SK-N-SH (cell line): ENCODE measurements at regions not wholly inside any gene's neighbourhood (a gene's known extent, or its start where the extent isn't known, plus 50 kb on each side); places are given as distances from the start of the nearest gene placed in this dataset.

Experiments
- CTCF ChIA-PET: fragments of 300-600, 350-600 bp; formaldehyde crosslinking; extraction: SDS; loops from one replicate; lab custom pipeline; 2021; lab: Yijun Ruan, JAX
- POLR2A ChIA-PET: fragments of 350-600 bp; sonication (Branson Sonifier 250); formaldehyde crosslinking; extraction: SDS; loops from one replicate; lab custom pipeline; 2020; ENCODE audit warnings: antibody characterized with exemption, inconsistent platforms; lab: Yijun Ruan, JAX
- DNase-seq: peaks from one replicate; pipeline ENCODE4 v3.0.0; 2012
- H2AFZ ChIP-seq: fragments of 200-600 bp; sonication (generic); 2 replicates; pipeline ENCODE4 v1.8.1; 2016; ENCODE audit warnings: antibody characterized with exemption, mild to moderate bottlenecking, low read depth
- H3F3A ChIP-seq: fragments of 200-600 bp; sonication (generic); replicated peaks from 2 replicates; pipeline ENCODE3; 2016; ENCODE audit warnings: antibody characterized with exemption, mild to moderate bottlenecking; ENCODE audit not compliant: insufficient read depth
- H3K27ac ChIP-seq, 2 experiments: fragments of 200-500 bp in 1 of 2; fragments of 200-600 bp in 1 of 2; sonication (Bioruptor generic) in 1 of 2; sonication (generic), shearing (Covaris generic) in 1 of 2; 2 replicates each; pipeline versions ENCODE4 v1.5.1 to v1.6.1; 2014 to 2016; ENCODE audit warnings: low read depth in 2 of 2, inconsistent platforms in 1 of 2, low read length in 1 of 2, mild to moderate bottlenecking in 1 of 2, mixed read lengths in 1 of 2
- H3K27me3 ChIP-seq: fragments of 200-600 bp; sonication (generic), shearing (Covaris generic); 2 replicates; pipeline ENCODE4 v1.6.1; 2016; ENCODE audit warnings: mixed run types; ENCODE audit not compliant: insufficient read depth
- H3K36me3 ChIP-seq, 2 experiments: fragments of 200-500 bp in 1 of 2; fragments of 200-600 bp in 1 of 2; sonication (Bioruptor generic) in 1 of 2; sonication (generic) in 1 of 2; replicated peaks in 1 of 2; 2 replicates each; pipeline versions ENCODE3 to v1.5.1; 2014 to 2016; ENCODE audit warnings: low read length in 1 of 2, mild to moderate bottlenecking in 1 of 2; ENCODE audit not compliant: insufficient read depth in 2 of 2, control insufficient read depth in 1 of 2
- H3K4me1 ChIP-seq, 2 experiments: fragments of 200-500 bp in 1 of 2; fragments of 200-600 bp in 1 of 2; sonication (Bioruptor generic) in 1 of 2; sonication (generic), shearing (Covaris generic) in 1 of 2; 2 replicates each; pipeline versions ENCODE4 v1.5.1 to v1.6.1; 2014 to 2016; ENCODE audit warnings: low read depth in 1 of 2, low read length in 1 of 2, mixed run types in 1 of 2; ENCODE audit not compliant: insufficient read depth in 2 of 2, control insufficient read depth in 1 of 2
- H3K4me2 ChIP-seq: fragments of 200-600 bp; sonication (generic), shearing (Covaris generic); 2 replicates; pipeline ENCODE4 v1.6.1; 2017; ENCODE audit warnings: mixed run types
- H3K4me3 ChIP-seq, 2 experiments: fragments of 200-500 bp in 1 of 2; fragments of 200-600 bp in 1 of 2; sonication (Bioruptor generic) in 1 of 2; sonication (generic), shearing (Covaris generic) in 1 of 2; 2 replicates each; pipeline versions ENCODE4 v1.5.1 to v1.8.1; 2014 to 2016; ENCODE audit warnings: low read depth in 2 of 2, inconsistent platforms in 1 of 2, low read length in 1 of 2, mild to moderate bottlenecking in 1 of 2, mixed read lengths in 1 of 2, moderate library complexity in 1 of 2
- H3K79me2 ChIP-seq: fragments of 200-600 bp; sonication (generic); 2 replicates; pipeline ENCODE4 v1.8.1; 2017; ENCODE audit warnings: mild to moderate bottlenecking; ENCODE audit not compliant: insufficient read depth
- H3K9ac ChIP-seq: fragments of 200-600 bp; sonication (generic); 2 replicates; pipeline ENCODE4 v1.6.1; 2017; ENCODE audit warnings: mixed run types
- H3K9me2 ChIP-seq: fragments of 200-600 bp; sonication (generic); 2 replicates; pipeline ENCODE4 v1.6.1; 2017; ENCODE audit warnings: mixed run types
- H3K9me3 ChIP-seq: fragments of 200-600 bp; sonication (generic); 2 replicates; pipeline ENCODE4 v1.6.1; 2017; ENCODE audit warnings: mixed run types, mild to moderate bottlenecking, moderate library complexity
- H4K20me1 ChIP-seq: fragments of 200-600 bp; sonication (generic); 2 replicates; pipeline ENCODE4 v1.6.1; 2017; ENCODE audit warnings: mild to moderate bottlenecking, mixed run types; ENCODE audit not compliant: insufficient read depth
- CTCF ChIP-seq: fragments of 200-600 bp; sonication (generic); IDR thresholded peaks from 2 replicates; pipeline ENCODE4 v1.6.1; 2017; ENCODE audit warnings: antibody characterized with exemption, mild to moderate bottlenecking, moderate library complexity
- FOXJ3 ChIP-seq: sonication (generic); formaldehyde crosslinking; IDR thresholded peaks from 2 replicates; pipeline ENCODE4 v1.5.1; 2020; ENCODE audit warnings: mild to moderate bottlenecking, missing genetic modification reagents
- IRF3 ChIP-seq: fragments of 150-350 bp; IDR thresholded peaks from 2 replicates; pipeline ENCODE4 v1.6.1; 2016; ENCODE audit warnings: mild to moderate bottlenecking, low read depth, low read length
- JUND ChIP-seq: IDR thresholded peaks from 2 replicates; pipeline ENCODE4 v1.4.0; 2012
- MEF2A ChIP-seq: IDR thresholded peaks from 2 replicates; pipeline ENCODE4 v1.4.0; 2012; ENCODE audit warnings: low read depth, borderline replicate concordance
- POLR2AphosphoS5 ChIP-seq: IDR thresholded peaks from 2 replicates; pipeline ENCODE4 v1.6.1; 2012; ENCODE audit warnings: low read depth, low read length
- REST ChIP-seq: IDR thresholded peaks from 2 replicates; pipeline ENCODE4 v1.6.1; 2012; ENCODE audit warnings: mild to moderate bottlenecking, low read depth, low read length, moderate library complexity
- RXRA ChIP-seq: IDR thresholded peaks from 2 replicates; pipeline ENCODE4 v1.4.0; 2012; ENCODE audit warnings: low read depth, mild to moderate bottlenecking, borderline replicate concordance
- TCF12 ChIP-seq: IDR thresholded peaks from 2 replicates; pipeline ENCODE4 v1.4.0; 2012
- TEAD4 ChIP-seq: IDR thresholded peaks from 2 replicates; pipeline ENCODE4 v1.4.0; 2012; ENCODE audit warnings: mild to moderate bottlenecking, borderline replicate concordance; ENCODE audit not compliant: insufficient read depth
- USF1 ChIP-seq: IDR thresholded peaks from 2 replicates; pipeline ENCODE4 v1.4.0; 2012; ENCODE audit warnings: low read depth, borderline replicate concordance
- WGBS: methylation state at CpG from one replicate; pipeline ENCODE4 v1.1.6; 2017; ENCODE audit warnings: low lambda C conversion rate; 5-methylcytosine and 5-hydroxymethylcytosine counted together

- peaks cover 0 to 8% of the 10 kb centered on the region in 2 experiments; a peak in 1 of 4 replicates for H3K4me1 ChIP-seq
- H2AFZ ChIP-seq: no peak overlapping the region
- 77% methylated on average over 15 of the region's 15 CpGs for WGBS
- no peak overlapping the region for H3K9ac ChIP-seq
- H3K27me3 ChIP-seq: no peaks in the 10 kb centered on the region
- no peaks in the 10 kb centered on the region for H3K79me2 ChIP-seq
- no peaks in the 10 kb centered on the region for H3K36me3 ChIP-seq
- POLR2A ChIA-PET: no interaction called here
- TF ChIP-seq IRF3 (no peak), POLR2AphosphoS5 (no peak), USF1 (no peak), FOXJ3 (CRISPR knock-in tag) (no peak), JUND (no peak), RXRA (no peak), TCF12 (no peak), CTCF (no peak), TEAD4 (no peak)
- TF ChIP-seq, all 33 proteins: peak for 0
- no peak for DNase-seq
- H3K9me2 ChIP-seq: no peaks in the 10 kb centered on the region
- H3K9me3 ChIP-seq: no peaks in the 10 kb centered on the region
- no peak overlapping the region for H3K4me3 ChIP-seq
- H3F3A ChIP-seq: no peaks in the 10 kb centered on the region
- CTCF ChIA-PET: interaction anchor here (1.5 kb wide), 1 partner anchor 494 kb away, joined by 6 read pairs; no protein-coding TSS in a partner anchor
- no peaks in the 10 kb centered on the region for H4K20me1 ChIP-seq
- H3K4me2 ChIP-seq: no peak overlapping the region
- no peak overlapping the region for H3K27ac ChIP-seq
Observed at GRCh38 chr18:10025711-10026670, 112.2 kb downstream of the VAPA start.

- Histone ChIP-seq H3K79me2 (no peaks in the 10 kb centered on the region), H3K27ac (no peak overlapping the region), H3K27me3 (no peaks in the 10 kb centered on the region), H3K4me2 (no peak overlapping the region), H3K4me3 (no peak overlapping the region), H3K9me3 (no peaks in the 10 kb centered on the region), H3K4me1 (peaks cover 0 to 13% of the 10 kb centered on the region in 2 experiments; a peak in 1 of 4 replicates), H4K20me1 (no peaks in the 10 kb centered on the region), H3K9me2 (no peaks in the 10 kb centered on the region), H3K36me3 (no peaks in the 10 kb centered on the region)
- no peak for DNase-seq
- CTCF ChIA-PET: interaction anchor here (1.5 kb wide), 1 partner anchor 493 kb away, joined by 6 read pairs; no protein-coding TSS in a partner anchor
- 81% methylated on average over 1 of the region's 4 CpGs for WGBS
- POLR2A ChIA-PET: no interaction called here
- TF ChIP-seq MEF2A: no peak
- no peak for TF ChIP-seq IRF3
- TF ChIP-seq REST: no peak
- TF ChIP-seq, all 33 proteins: peak for 0
- H3F3A ChIP-seq: no peaks in the 10 kb centered on the region
- no peak overlapping the region for H2AFZ ChIP-seq
- no peak overlapping the region for H3K9ac ChIP-seq
Observed at GRCh38 chr18:10027031-10027430, 113.2 kb downstream of the VAPA start.
